Endothelial cell (in vitro differentiated cells): ENCODE measurements at regions not wholly inside any gene's neighbourhood (a gene's known extent, or its start where the extent isn't known, plus 50 kb on each side); places are given as distances from the start of the nearest gene placed in this dataset.

Experiments
- DNase-seq: peaks from one replicate; pipeline ENCODE4 v3.0.0; 2021; ENCODE audit warnings: low spot score
- H3K27ac Mint-ChIP-seq: one replicate; pipeline ENCODE4 v1.8.0; 2021; ENCODE audit warnings: mixed read lengths, inconsistent platforms; ENCODE audit not compliant: unreplicated experiment
- H3K27me3 Mint-ChIP-seq: one replicate; pipeline ENCODE4 v1.8.0; 2021; ENCODE audit warnings: mild to moderate bottlenecking, moderate library complexity, mixed read lengths, inconsistent platforms; ENCODE audit not compliant: unreplicated experiment
- H3K36me3 Mint-ChIP-seq: one replicate; pipeline ENCODE4 v1.8.0; 2021; ENCODE audit warnings: mild to moderate bottlenecking, low read depth, mixed read lengths, inconsistent platforms; ENCODE audit not compliant: unreplicated experiment
- H3K4me1 Mint-ChIP-seq: one replicate; pipeline ENCODE4 v1.8.0; 2021; ENCODE audit warnings: mild to moderate bottlenecking, mixed read lengths, inconsistent platforms; ENCODE audit not compliant: unreplicated experiment
- H3K4me3 Mint-ChIP-seq: one replicate; pipeline ENCODE4 v1.8.0; 2021; ENCODE audit warnings: mild to moderate bottlenecking, mixed read lengths, inconsistent platforms; ENCODE audit not compliant: unreplicated experiment
- H3K9me3 Mint-ChIP-seq: one replicate; pipeline ENCODE4 v1.8.0; 2021; ENCODE audit warnings: mixed read lengths, inconsistent platforms; ENCODE audit not compliant: unreplicated experiment
- CTCF ChIP-seq: fragments of 200-600 bp; sonication (generic); IDR thresholded peaks from one replicate; pipeline ENCODE4 v1.5.0; 2021; ENCODE audit warnings: antibody characterized with exemption; ENCODE audit not compliant: unreplicated experiment

- no peak overlapping the region for H3K4me3 Mint-ChIP-seq
- no peak overlapping the region for H3K27ac Mint-ChIP-seq
- H3K36me3 Mint-ChIP-seq: no peaks in the 10 kb centered on the region
- no peak for DNase-seq
- H3K27me3 Mint-ChIP-seq: no peaks in the 10 kb centered on the region
- H3K4me1 Mint-ChIP-seq: no peaks in the 10 kb centered on the region
- no peak for TF ChIP-seq CTCF
- no peaks in the 10 kb centered on the region for H3K9me3 Mint-ChIP-seq
These were observed 216.4 kb downstream of the CXCL12 start for GRCh38 chr10:44168478-44168877.

GRCh38 chr10:44167752-44168151 lies 217.1 kb downstream of the CXCL12 start:
- DNase-seq: no peak
- no peaks in the 10 kb centered on the region for H3K36me3 Mint-ChIP-seq

GRCh38 chr10:44166441-44166840 lies 218.5 kb downstream of the CXCL12 start:
- H3K27me3 Mint-ChIP-seq: no peaks in the 10 kb centered on the region
- H3K4me3 Mint-ChIP-seq: no peak overlapping the region
- no peaks in the 10 kb centered on the region for H3K36me3 Mint-ChIP-seq
- H3K9me3 Mint-ChIP-seq: no peaks in the 10 kb centered on the region
- no peaks in the 10 kb centered on the region for H3K4me1 Mint-ChIP-seq
- no peak overlapping the region for H3K27ac Mint-ChIP-seq
- DNase-seq: no peak
- TF ChIP-seq CTCF: no peak

More at GRCh38 chr10:44167752-44168151, 217.1 kb downstream of the CXCL12 start:
- TF ChIP-seq CTCF: no peak
- Mint-ChIP-seq H3K9me3 (no peaks in the 10 kb centered on the region), H3K27me3 (no peaks in the 10 kb centered on the region), H3K4me3 (no peak overlapping the region), H3K27ac (no peak overlapping the region), H3K4me1 (no peaks in the 10 kb centered on the region)

GRCh38 chr10:44164251-44164956 lies 220.5 kb downstream of the CXCL12 start:
- Mint-ChIP-seq H3K4me3 (no peak overlapping the region), H3K36me3 (no peaks in the 10 kb centered on the region)

More at GRCh38 chr10:44164251-44164956, 220.5 kb downstream of the CXCL12 start:
- Mint-ChIP-seq H3K27me3 (no peaks in the 10 kb centered on the region), H3K9me3 (no peaks in the 10 kb centered on the region), H3K4me1 (no peaks in the 10 kb centered on the region), H3K27ac (no peak overlapping the region)
- no peak for DNase-seq
- TF ChIP-seq CTCF: no peak
